ENCODE measurements at regions not wholly inside any gene's neighbourhood (a gene's known extent, or its start where the extent isn't known, plus 50 kb on each side); places are given as distances from the start of the nearest gene placed in this dataset.
"Not testable (repeated sequence)": the region's sequence is repeated elsewhere in the genome, so short reads cannot be mapped to it uniquely, and the experiment has no call there.

- DNase-seq: no peak
These were observed 729.0 kb upstream of the USP15 start for GRCh38 chr12:61531195-61531594.

- no peak for DNase-seq
These were observed 724.1 kb upstream of the USP15 start for GRCh38 chr12:61536117-61536516.

- DNase-seq: no peak
These were observed 723.7 kb upstream of the USP15 start for GRCh38 chr12:61536525-61536924.

- no peak for DNase-seq
These were observed 721.3 kb upstream of the USP15 start for GRCh38 chr12:61538951-61539350.

GRCh38 chr12:61542551-61542950, 717.7 kb upstream of the USP15 start:
- no peak for DNase-seq

- no peak for DNase-seq
These were observed 713.9 kb upstream of the USP15 start for GRCh38 chr12:61546296-61546695.

GRCh38 chr12:61553091-61553490, 707.1 kb upstream of the USP15 start:
- no peak for DNase-seq

GRCh38 chr12:61554268-61555008, 705.8 kb upstream of the USP15 start:
- no peak for DNase-seq

GRCh38 chr12:61563665-61564450, 696.3 kb upstream of the USP15 start:
- DNase-seq: no peak

GRCh38 chr12:61564466-61564865, 695.7 kb upstream of the USP15 start:
- DNase-seq: no peak

- DNase-seq: no peak
These were observed 694.0 kb upstream of the USP15 start for GRCh38 chr12:61566183-61566582.

- no peak for DNase-seq
These were observed 685.9 kb upstream of the USP15 start for GRCh38 chr12:61574339-61574738.

- no peak for DNase-seq
These were observed 675.3 kb upstream of the USP15 start for GRCh38 chr12:61584943-61585342.

- not testable (repeated sequence) for DNase-seq
These were observed 669.3 kb upstream of the USP15 start for GRCh38 chr12:61590864-61591263.

- no peak for DNase-seq
These were observed 650.1 kb upstream of the USP15 start for GRCh38 chr12:61610143-61610542.

GRCh38 chr12:61629702-61630101, 630.5 kb upstream of the USP15 start:
- no peak for DNase-seq

GRCh38 chr12:61646639-61647038, 613.6 kb upstream of the USP15 start:
- DNase-seq: no peak

- no peak for DNase-seq
These were observed 612.6 kb upstream of the USP15 start for GRCh38 chr12:61647566-61647965.

- no peak for DNase-seq
These were observed 607.9 kb upstream of the USP15 start for GRCh38 chr12:61652265-61652664.

- no peak for DNase-seq
These were observed 605.5 kb upstream of the USP15 start for GRCh38 chr12:61654698-61655097.

GRCh38 chr12:61655241-61655640, 605.0 kb upstream of the USP15 start:
- no peak for DNase-seq

GRCh38 chr12:61667676-61668075, 592.5 kb upstream of the USP15 start:
- DNase-seq: no peak

- no peak for DNase-seq
These were observed 583.7 kb upstream of the USP15 start for GRCh38 chr12:61676520-61676919.

- no peak for DNase-seq
These were observed 572.8 kb upstream of the USP15 start for GRCh38 chr12:61687407-61687806.

- no peak for DNase-seq
These were observed 566.0 kb upstream of the USP15 start for GRCh38 chr12:61694214-61694613.
